ENCODE measurements at regions not wholly inside any gene's neighbourhood (a gene's known extent, or its start where the extent isn't known, plus 50 kb on each side); places are given as distances from the start of the nearest gene placed in this dataset.
"Not testable (repeated sequence)": the region's sequence is repeated elsewhere in the genome, so short reads cannot be mapped to it uniquely, and the experiment has no call there.

- FAIRE-seq = no peak
- no peak for DNase-seq (ENCODE audit: insufficient read length, low spot score)
- no peak for TF ChIP-seq CTCF (IDR thresholded peaks at IDR 0.05; ENCODE audit: insufficient read depth, missing control alignments)
Observed at GRCh38 chr16:17029602-17030350, 441.0 kb downstream of the XYLT1 start.

- FAIRE-seq (no peak), DNase-seq (ENCODE audit: insufficient read length, low spot score) (no peak)
- no peak for TF ChIP-seq CTCF (IDR thresholded peaks at IDR 0.05; ENCODE audit: insufficient read depth, missing control alignments)
Observed at GRCh38 chr16:17031484-17032268, 439.1 kb downstream of the XYLT1 start.

- no peak for TF ChIP-seq CTCF (IDR thresholded peaks at IDR 0.05; ENCODE audit: insufficient read depth, missing control alignments)
- FAIRE-seq (no peak), DNase-seq (ENCODE audit: insufficient read length, low spot score) (no peak)
Observed at GRCh38 chr16:17032332-17032731, 438.4 kb downstream of the XYLT1 start.

- no peak for FAIRE-seq
- DNase-seq (ENCODE audit: insufficient read length, low spot score) = no peak
- TF ChIP-seq CTCF (IDR thresholded peaks at IDR 0.05; ENCODE audit: insufficient read depth, missing control alignments) = no peak
Observed at GRCh38 chr16:17034477-17035252, 436.1 kb downstream of the XYLT1 start.

GRCh38 chr16:17037499-17037898 lies 433.3 kb downstream of the XYLT1 start:
- no peak for TF ChIP-seq CTCF (IDR thresholded peaks at IDR 0.05; ENCODE audit: insufficient read depth, missing control alignments)
- FAIRE-seq (no peak), DNase-seq (ENCODE audit: insufficient read length, low spot score) (no peak)

GRCh38 chr16:17038415-17038814 lies 432.3 kb downstream of the XYLT1 start:
- DNase-seq (ENCODE audit: insufficient read length, low spot score) (no peak), FAIRE-seq (no peak)
- no peak for TF ChIP-seq CTCF (IDR thresholded peaks at IDR 0.05; ENCODE audit: insufficient read depth, missing control alignments)

GRCh38 chr16:17049109-17049508 lies 421.7 kb downstream of the XYLT1 start:
- FAIRE-seq; DNase-seq (ENCODE audit: insufficient read length, low spot score): not testable (repeated sequence)

Measured in D721Med (cell line).